Smooth muscle cell (in vitro differentiated cells): ENCODE measurements at regions not wholly inside any gene's neighbourhood (a gene's known extent, or its start where the extent isn't known, plus 50 kb on each side); places are given as distances from the start of the nearest gene placed in this dataset.
A peak's percentile ranks its signal among the peaks of the same experiment; 100 is the strongest.

Experiments
- DNase-seq: peaks from one replicate; lab custom pipeline; 2025; ENCODE audit not compliant: unreplicated experiment; lab: John Stamatoyannopoulos, UW
- H2AFZ ChIP-seq: fragments of 200-600 bp; sonication (generic); 2 replicates; pipeline ENCODE4 v1.6.0; 2016; ENCODE audit warnings: antibody characterized with exemption, low read depth, mild to moderate bottlenecking
- H3F3A ChIP-seq: fragments of 200-600 bp; sonication (generic); 2 replicates; pipeline ENCODE4 v1.6.0; 2017; ENCODE audit warnings: antibody characterized with exemption, low read depth
- H3K27ac ChIP-seq: fragments of 200-600 bp; sonication (generic); 2 replicates; pipeline ENCODE4 v1.5.1; 2016; ENCODE audit warnings: low read depth, mild to moderate bottlenecking
- H3K27me3 ChIP-seq: fragments of 200-600 bp; sonication (generic); 2 replicates; pipeline ENCODE4 v1.6.1; 2016; ENCODE audit warnings: low read depth, mild to moderate bottlenecking
- H3K36me3 ChIP-seq: fragments of 200-600 bp; sonication (generic); 2 replicates; pipeline ENCODE4 v1.5.1; 2016; ENCODE audit warnings: low read depth
- H3K4me1 ChIP-seq: fragments of 200-600 bp; sonication (generic); 2 replicates; pipeline ENCODE4 v1.5.1; 2016; ENCODE audit warnings: low read depth
- H3K4me2 ChIP-seq: fragments of 200-600 bp; sonication (generic); 2 replicates; pipeline ENCODE4 v1.6.0; 2016; ENCODE audit warnings: mild to moderate bottlenecking
- H3K4me3 ChIP-seq: fragments of 200-600 bp; sonication (generic); 2 replicates; pipeline ENCODE4 v1.5.1; 2016; ENCODE audit warnings: mild to moderate bottlenecking
- H3K79me2 ChIP-seq: fragments of 200-600 bp; sonication (generic); 2 replicates; pipeline ENCODE4 v1.6.0; 2016; ENCODE audit warnings: low read depth, mild to moderate bottlenecking
- H3K9ac ChIP-seq: fragments of 200-600 bp; sonication (generic); 2 replicates; pipeline ENCODE4 v1.6.0; 2016; ENCODE audit warnings: low read depth
- H3K9me3 ChIP-seq: fragments of 200-600 bp; sonication (generic); replicated peaks from 2 replicates; pipeline ENCODE4 v1.5.1; 2016; ENCODE audit warnings: low read depth
- H4K20me1 ChIP-seq: fragments of 200-600 bp; sonication (generic); 2 replicates; pipeline ENCODE4 v1.6.0; 2016; ENCODE audit warnings: low read depth
- WGBS: methylation state at CpG from one replicate; pipeline ENCODE4 v1.1.7; 2016; ENCODE audit warnings: low lambda C conversion rate; 5-methylcytosine and 5-hydroxymethylcytosine counted together
- TF ChIP-seq, protein P1 (sequence below): fragments of 200-600 bp; sonication (generic); IDR thresholded peaks from 2 replicates; pipeline ENCODE4 v1.5.1; 2017; ENCODE audit warnings: borderline replicate concordance, mild to moderate bottlenecking, antibody characterized with exemption; ENCODE audit not compliant: insufficient read depth, poor library complexity, severe bottlenecking

DNA sequence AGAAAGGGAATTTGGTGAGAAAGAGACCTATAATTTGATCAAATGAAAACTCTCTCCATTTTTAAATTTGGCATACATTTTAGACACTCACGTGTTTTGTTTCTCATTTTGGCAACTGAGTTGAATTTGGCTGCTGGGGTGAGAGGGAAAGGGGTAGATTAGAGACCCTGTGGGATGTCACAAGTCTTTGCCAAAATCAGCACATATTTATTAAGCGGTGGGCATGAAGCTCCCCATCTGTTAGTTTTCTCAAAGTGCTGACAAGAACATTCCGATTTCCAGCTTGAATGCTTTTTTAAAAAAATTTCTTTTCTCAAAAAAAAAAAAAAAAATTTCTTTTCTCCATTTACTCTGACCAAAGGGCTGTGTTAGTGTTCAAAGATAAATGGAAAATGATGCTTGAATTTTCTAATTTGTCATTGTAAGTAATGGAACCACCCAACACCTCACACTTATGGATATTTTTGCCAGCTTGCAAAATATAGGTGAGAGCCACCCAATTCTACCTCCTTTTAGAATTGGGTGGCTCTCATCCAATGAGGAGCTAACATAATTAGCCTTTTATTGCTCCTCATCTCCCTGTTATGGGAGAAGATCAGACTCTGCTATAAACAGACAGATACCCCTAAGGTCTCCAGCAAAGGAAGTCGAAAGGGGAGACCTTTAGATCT, 222.9 kb upstream of the FN1 start:
- Histone ChIP-seq H3K79me2 (no peaks in the 10 kb centered on the region), H3K9ac (peak overlapping the region; percentile 57), H3K27ac (peak overlapping the region; percentile 97), H3K4me2 (peak overlapping the region; percentile 65), H3K9me3 (no peaks in the 10 kb centered on the region), H4K20me1 (no peaks in the 10 kb centered on the region), H3K4me3 (no peak overlapping the region), H3K36me3 (no peaks in the 10 kb centered on the region), H2AFZ (no peak overlapping the region), H3F3A (peaks cover 33% of the 10 kb centered on the region), H3K27me3 (no peaks in the 10 kb centered on the region), H3K4me1 (peaks cover 11% of the 10 kb centered on the region)
- TF ChIP-seq, protein P1, sequence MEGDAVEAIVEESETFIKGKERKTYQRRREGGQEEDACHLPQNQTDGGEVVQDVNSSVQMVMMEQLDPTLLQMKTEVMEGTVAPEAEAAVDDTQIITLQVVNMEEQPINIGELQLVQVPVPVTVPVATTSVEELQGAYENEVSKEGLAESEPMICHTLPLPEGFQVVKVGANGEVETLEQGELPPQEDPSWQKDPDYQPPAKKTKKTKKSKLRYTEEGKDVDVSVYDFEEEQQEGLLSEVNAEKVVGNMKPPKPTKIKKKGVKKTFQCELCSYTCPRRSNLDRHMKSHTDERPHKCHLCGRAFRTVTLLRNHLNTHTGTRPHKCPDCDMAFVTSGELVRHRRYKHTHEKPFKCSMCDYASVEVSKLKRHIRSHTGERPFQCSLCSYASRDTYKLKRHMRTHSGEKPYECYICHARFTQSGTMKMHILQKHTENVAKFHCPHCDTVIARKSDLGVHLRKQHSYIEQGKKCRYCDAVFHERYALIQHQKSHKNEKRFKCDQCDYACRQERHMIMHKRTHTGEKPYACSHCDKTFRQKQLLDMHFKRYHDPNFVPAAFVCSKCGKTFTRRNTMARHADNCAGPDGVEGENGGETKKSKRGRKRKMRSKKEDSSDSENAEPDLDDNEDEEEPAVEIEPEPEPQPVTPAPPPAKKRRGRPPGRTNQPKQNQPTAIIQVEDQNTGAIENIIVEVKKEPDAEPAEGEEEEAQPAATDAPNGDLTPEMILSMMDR, result no peak
- no peak for DNase-seq
- WGBS, result 72% methylated on average over 4 of the region's 4 CpGs

DNA sequence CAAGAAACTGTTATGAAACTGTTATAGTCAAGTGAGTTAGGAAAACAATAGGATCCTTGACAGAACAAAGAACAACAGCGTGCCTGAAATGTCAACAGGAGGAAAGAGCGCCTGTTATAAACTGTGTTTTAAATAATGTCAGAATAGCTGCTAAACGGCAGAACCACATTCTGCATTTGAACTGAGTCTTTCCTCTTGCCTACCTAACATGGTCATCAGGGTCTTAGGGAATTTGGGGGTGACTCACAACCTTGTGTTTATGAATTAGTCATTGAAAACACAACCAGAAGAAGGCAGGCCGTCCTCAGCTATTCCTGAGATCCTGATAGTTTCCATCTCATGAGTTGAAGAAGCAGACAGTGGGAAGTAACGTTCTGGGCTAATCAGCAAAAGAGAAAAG, 222.0 kb upstream of the FN1 start:
- peaks cover 11% of the 10 kb centered on the region for H3K4me1 ChIP-seq
- no peaks in the 10 kb centered on the region for H3K9me3 ChIP-seq
- no peaks in the 10 kb centered on the region for H3K27me3 ChIP-seq
- DNase-seq, result no peak
- no peak overlapping the region for H3K4me3 ChIP-seq
- TF ChIP-seq, protein P1, result no peak
- peak overlapping the region; percentile 67 for H3K9ac ChIP-seq
- WGBS, result 10% methylated on average over 5 of the region's 5 CpGs
- H3K4me2 ChIP-seq, result peak overlapping the region; percentile 65
- no peaks in the 10 kb centered on the region for H3K79me2 ChIP-seq
- no peak overlapping the region for H2AFZ ChIP-seq
- H3F3A ChIP-seq, result peaks cover 29% of the 10 kb centered on the region
- H3K36me3 ChIP-seq, result no peaks in the 10 kb centered on the region
- H4K20me1 ChIP-seq, result no peaks in the 10 kb centered on the region
- peak overlapping the region; percentile 97 for H3K27ac ChIP-seq

DNA sequence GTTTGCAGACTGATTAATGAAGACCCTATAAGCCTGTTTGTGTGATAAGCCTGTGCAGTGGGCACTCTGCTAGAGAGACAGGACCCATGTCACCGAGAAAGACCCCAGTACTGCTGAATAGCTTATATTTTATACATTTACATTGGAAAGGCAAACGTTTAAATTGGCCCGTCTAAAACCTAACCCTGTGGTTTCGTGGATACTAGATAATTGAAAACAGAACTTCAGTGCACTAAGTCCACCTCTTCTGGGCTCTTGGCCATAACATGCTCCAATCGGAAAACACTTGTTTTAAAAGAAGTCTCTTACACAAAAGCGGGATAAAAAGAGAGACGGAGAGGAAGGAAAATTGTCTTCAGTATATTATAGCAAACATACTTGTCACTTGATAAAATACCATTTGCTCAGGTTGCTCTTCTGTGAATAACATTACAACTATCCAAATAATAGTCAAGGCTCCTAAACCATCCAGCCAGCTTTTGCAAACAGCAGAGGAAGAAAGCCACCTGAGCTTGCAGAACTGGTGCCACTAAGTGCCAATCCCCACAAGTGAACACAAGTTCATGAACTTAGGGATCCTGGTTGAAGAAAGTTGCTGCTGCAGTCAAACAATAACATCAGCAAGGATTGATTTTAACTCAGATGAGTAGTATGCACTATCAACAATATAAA, 218.4 kb upstream of the FN1 start:
- 54% methylated on average over 7 of the region's 7 CpGs for WGBS
- Histone ChIP-seq H3K27ac (peak overlapping the region; percentile 31), H3K4me1 (peaks cover 4% of the 10 kb centered on the region), H3K27me3 (no peaks in the 10 kb centered on the region), H2AFZ (no peak overlapping the region), H3K9ac (no peak overlapping the region), H3K79me2 (no peaks in the 10 kb centered on the region), H3K9me3 (no peaks in the 10 kb centered on the region), H3K36me3 (no peaks in the 10 kb centered on the region), H4K20me1 (no peaks in the 10 kb centered on the region), H3F3A (peaks cover 12% of the 10 kb centered on the region), H3K4me2 (peak overlapping the region; percentile 45), H3K4me3 (no peak overlapping the region)
- TF ChIP-seq, protein P1, result no peak
- DNase-seq, result no peak
